Left lung (tissue), 4 donors: ENCODE measurements at regions not wholly inside any gene's neighbourhood (a gene's known extent, or its start where the extent isn't known, plus 50 kb on each side); places are given as distances from the start of the nearest gene placed in this dataset.

Experiments
- ATAC-seq: fragments of 200-7000 bp; cut with Tn5 transposase; one replicate; pipeline ENCODE4 v1.9.1; 2020; ENCODE audit warnings: moderate library complexity
- DNase-seq, 4 donors: peaks; one replicate each; pipeline ENCODE4 v3.0.0-alpha.2; 2013 to 2020
- H3K27ac ChIP-seq, 2 donors: fragments of 200-600 bp; sonication (generic) in 1 of 2; one replicate each; pipeline versions ENCODE4 v1.5.0 to v1.8.0; 2020 to 2021
- H3K27me3 ChIP-seq, 2 donors: fragments of 200-600 bp; sonication (generic) in 1 of 2; one replicate each; pipeline versions ENCODE4 v1.5.0 to v1.8.0; 2020 to 2021
- H3K36me3 ChIP-seq, 2 donors: fragments of 200-600 bp; sonication (generic) in 1 of 2; one replicate each; pipeline versions ENCODE4 v1.5.0 to v1.8.0; 2020 to 2021
- H3K4me1 ChIP-seq, 2 donors: fragments of 200-600 bp; one replicate each; pipeline ENCODE4 v1.8.0; 2021
- H3K4me3 ChIP-seq, 2 donors: fragments of 200-600 bp; sonication (generic) in 1 of 2; one replicate each; pipeline versions ENCODE4 v1.5.0 to v1.8.0; 2020 to 2021; ENCODE audit warnings: mild to moderate bottlenecking in 1 of 2
- H3K9me3 ChIP-seq, 2 donors: fragments of 200-600 bp; sonication (generic) in 1 of 2; one replicate each; pipeline versions ENCODE4 v1.5.0 to v1.8.0; 2020 to 2021
- intact Hi-C, 2 donors: fragments of 100-400 bp; cut with DNase I; formaldehyde crosslinking; loops; one replicate each; pipeline versions ENCODE4 v1.11.2 to v1.14.2; 2022
- TF ChIP-seq, protein P1 (sequence below), 2 donors: fragments of 200-600 bp; sonication (generic) in 1 of 2; IDR thresholded peaks; one replicate each; pipeline versions ENCODE4 v1.5.0 to v1.8.0; 2021; ENCODE audit warnings: antibody characterized with exemption in 2 of 2
- donor health status: DM: no; HTN: yes; CAD: no.
- donor health status: DM: no; HTN: no; CAD: no.

DNA sequence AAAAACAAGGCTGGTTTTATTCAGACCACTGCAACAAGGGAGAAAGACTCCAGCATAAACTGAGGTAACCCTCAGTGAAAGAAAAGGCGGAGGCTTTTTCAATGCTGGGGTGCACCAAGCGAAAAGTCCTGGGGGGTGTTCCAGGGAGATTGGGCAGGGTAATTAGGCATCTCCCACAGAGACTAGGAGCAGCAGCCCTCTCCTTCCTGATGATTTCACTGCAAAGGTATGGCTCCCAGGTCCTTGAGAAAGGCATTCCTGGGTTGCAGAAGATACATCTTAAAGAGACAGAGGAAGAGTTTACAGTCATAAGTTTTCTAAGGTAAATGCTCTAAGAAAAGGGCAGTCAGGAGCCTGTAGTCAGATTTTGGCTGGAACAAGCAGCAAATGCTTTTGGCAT lies 412.0 kb downstream of the FOXO1 start:
- no peaks in the 10 kb centered on the region for H3K4me1 ChIP-seq
- intact Hi-C loops: no loop called here
- no peak for DNase-seq
- no peaks in the 10 kb centered on the region for H3K9me3 ChIP-seq
- no peak overlapping the region for H3K27ac ChIP-seq
- TF ChIP-seq, protein P1, sequence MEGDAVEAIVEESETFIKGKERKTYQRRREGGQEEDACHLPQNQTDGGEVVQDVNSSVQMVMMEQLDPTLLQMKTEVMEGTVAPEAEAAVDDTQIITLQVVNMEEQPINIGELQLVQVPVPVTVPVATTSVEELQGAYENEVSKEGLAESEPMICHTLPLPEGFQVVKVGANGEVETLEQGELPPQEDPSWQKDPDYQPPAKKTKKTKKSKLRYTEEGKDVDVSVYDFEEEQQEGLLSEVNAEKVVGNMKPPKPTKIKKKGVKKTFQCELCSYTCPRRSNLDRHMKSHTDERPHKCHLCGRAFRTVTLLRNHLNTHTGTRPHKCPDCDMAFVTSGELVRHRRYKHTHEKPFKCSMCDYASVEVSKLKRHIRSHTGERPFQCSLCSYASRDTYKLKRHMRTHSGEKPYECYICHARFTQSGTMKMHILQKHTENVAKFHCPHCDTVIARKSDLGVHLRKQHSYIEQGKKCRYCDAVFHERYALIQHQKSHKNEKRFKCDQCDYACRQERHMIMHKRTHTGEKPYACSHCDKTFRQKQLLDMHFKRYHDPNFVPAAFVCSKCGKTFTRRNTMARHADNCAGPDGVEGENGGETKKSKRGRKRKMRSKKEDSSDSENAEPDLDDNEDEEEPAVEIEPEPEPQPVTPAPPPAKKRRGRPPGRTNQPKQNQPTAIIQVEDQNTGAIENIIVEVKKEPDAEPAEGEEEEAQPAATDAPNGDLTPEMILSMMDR (IDR thresholded peaks at IDR 0.05): no peak
- no peak overlapping the region for H3K4me3 ChIP-seq
- ATAC-seq: no peak
- no peaks in the 10 kb centered on the region for H3K36me3 ChIP-seq
- H3K27me3 ChIP-seq: no peaks in the 10 kb centered on the region

DNA sequence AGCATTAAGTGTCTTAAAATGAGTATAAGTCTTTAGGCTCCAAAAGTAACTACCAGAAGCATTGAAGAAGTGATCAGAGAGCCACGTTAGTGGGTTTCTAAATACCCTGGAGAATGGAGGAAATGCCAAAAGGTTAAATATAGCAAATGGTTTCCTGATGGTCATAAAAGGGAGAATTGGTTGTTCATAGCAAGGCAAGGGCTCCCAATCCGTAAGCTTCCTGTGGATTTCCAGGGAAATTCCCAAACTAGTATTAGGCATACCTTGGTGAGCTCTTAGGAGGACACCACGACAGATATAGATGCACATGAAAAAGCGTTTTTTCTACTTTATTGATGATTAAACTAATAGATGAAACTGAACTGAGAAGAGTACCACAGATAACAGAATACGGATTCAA lies 410.9 kb downstream of the FOXO1 start:
- no peaks in the 10 kb centered on the region for H3K27me3 ChIP-seq
- TF ChIP-seq, protein P1 (IDR thresholded peaks at IDR 0.05): no peak
- H3K27ac ChIP-seq: no peak overlapping the region
- DNase-seq (no peak), ATAC-seq (no peak)
- no peaks in the 10 kb centered on the region for H3K4me1 ChIP-seq
- no peaks in the 10 kb centered on the region for H3K36me3 ChIP-seq
- intact Hi-C loops: no loop called here
- H3K4me3 ChIP-seq: no peak overlapping the region
- H3K9me3 ChIP-seq: no peaks in the 10 kb centered on the region

GRCh38 chr13:40259899-40260298 lies 406.5 kb downstream of the FOXO1 start:
- no peak for ATAC-seq
- no peak for DNase-seq
- TF ChIP-seq, protein P1 (IDR thresholded peaks at IDR 0.05): no peak
- Histone ChIP-seq H3K4me3 (no peak overlapping the region), H3K36me3 (no peaks in the 10 kb centered on the region), H3K27me3 (no peaks in the 10 kb centered on the region), H3K27ac (no peak overlapping the region), H3K9me3 (no peaks in the 10 kb centered on the region), H3K4me1 (no peaks in the 10 kb centered on the region)
- intact Hi-C loops: no loop called here

DNA sequence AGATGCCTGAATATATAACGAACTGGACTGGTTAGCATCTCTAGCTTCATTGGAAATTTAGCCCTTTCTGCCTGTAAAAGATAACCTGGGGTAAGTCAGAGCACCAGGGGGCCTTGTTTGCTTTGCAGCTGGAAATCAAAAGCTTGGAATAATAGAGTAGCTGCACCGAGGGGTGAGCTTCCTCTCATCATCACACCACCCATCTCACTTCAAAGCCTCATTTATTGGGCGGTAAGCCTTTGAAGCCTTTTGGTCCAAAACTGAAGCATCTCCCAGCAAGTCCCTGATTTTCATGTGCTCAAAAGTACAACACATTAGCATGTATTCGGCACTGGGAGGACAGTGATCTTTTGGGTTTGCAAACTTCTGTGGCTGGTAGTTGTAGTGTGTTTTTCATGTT lies 405.1 kb downstream of the FOXO1 start:
- DNase-seq (no peak), ATAC-seq (no peak)
- Histone ChIP-seq H3K27ac (no peak overlapping the region), H3K4me1 (no peaks in the 10 kb centered on the region), H3K27me3 (no peaks in the 10 kb centered on the region), H3K9me3 (no peaks in the 10 kb centered on the region), H3K4me3 (no peak overlapping the region), H3K36me3 (no peaks in the 10 kb centered on the region)
- intact Hi-C loops: no loop called here
- TF ChIP-seq, protein P1 (IDR thresholded peaks at IDR 0.05): no peak

DNA sequence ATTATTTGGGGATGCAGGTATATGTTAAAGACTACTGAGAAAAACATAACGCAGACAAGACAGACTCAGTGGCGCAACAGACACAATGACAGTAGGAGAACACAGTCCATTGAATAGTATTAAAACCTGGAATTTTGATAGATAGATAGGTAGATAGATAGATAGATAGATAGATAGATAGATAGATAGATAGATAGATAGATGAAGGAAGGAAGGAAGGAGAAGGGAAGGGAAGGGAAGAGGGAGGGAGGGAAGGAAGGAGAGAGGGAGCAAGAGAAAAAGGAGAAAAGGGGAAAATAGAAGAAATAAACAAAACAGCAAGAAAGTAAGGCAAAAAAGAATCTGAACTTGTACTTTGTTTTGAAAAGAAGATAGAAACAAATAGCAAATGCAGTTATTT lies 404.5 kb downstream of the FOXO1 start:
- H3K4me1 ChIP-seq: no peaks in the 10 kb centered on the region
- H3K9me3 ChIP-seq: no peaks in the 10 kb centered on the region
- TF ChIP-seq, protein P1 (IDR thresholded peaks at IDR 0.05): no peak
- no peaks in the 10 kb centered on the region for H3K36me3 ChIP-seq
- H3K27me3 ChIP-seq: no peaks in the 10 kb centered on the region
- no peak for DNase-seq
- H3K27ac ChIP-seq: no peak overlapping the region
- ATAC-seq: no peak
- intact Hi-C loops: no loop called here
- no peak overlapping the region for H3K4me3 ChIP-seq
